GF-D8 (cell line): ENCODE measurements at regions not wholly inside any gene's neighbourhood (a gene's known extent, or its start where the extent isn't known, plus 50 kb on each side); places are given as distances from the start of the nearest gene placed in this dataset.

Experiments
- DNase-seq: peaks from one replicate; lab custom pipeline; 2025; lab: John Stamatoyannopoulos, UW

- no peak for DNase-seq
These were observed 208.1 kb downstream of the TLE4 start for GRCh38 chr9:79779901-79780300.

- no peak for DNase-seq
These were observed 206.8 kb downstream of the TLE4 start for GRCh38 chr9:79778581-79778980.

DNA sequence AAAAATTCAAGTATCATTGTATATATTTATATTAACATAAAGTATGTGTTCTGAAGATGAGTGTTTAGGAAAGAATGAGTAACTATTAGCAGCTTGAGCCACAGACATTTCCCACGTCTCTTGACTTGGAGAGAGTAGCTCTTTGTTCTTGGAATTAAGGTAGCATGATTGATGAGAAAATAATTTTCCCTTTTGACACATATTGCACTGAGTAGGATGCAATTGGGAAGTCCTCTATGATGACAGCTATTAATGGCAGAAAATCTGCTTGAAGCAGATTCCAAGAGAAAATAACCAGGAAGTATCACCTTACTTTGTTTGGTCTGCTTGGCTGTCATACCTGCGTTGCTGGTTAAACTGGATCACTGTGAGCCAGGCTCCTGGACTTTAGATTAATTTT is 204.8 kb downstream of the TLE4 start:
- no peak for DNase-seq
